ENCODE measurements at regions not wholly inside any gene's neighbourhood (a gene's known extent, or its start where the extent isn't known, plus 50 kb on each side); places are given as distances from the start of the nearest gene placed in this dataset.
"Not testable (repeated sequence)": the region's sequence is repeated elsewhere in the genome, so short reads cannot be mapped to it uniquely, and the experiment has no call there.

DNA sequence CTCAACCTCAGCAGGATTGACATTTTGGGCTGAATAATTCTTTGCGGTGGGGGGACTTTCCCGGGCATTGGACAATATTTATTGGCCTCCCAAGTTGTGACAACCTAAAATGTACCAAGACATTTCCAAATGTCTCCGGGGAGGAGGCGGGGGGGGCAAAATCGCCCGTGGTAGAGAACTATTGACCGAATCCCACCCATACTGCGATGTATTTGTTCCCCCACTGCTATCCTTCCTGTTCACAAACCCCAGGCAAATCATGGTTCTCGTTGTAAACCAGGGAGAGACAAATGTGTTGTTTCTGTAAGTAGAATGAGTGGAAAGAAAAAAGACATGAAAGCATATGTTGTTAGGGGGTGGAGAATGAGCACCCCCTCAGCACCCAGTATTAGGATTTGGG lies 141.9 kb downstream of the PSAT1 start:
- DNase-seq, result no peak

GRCh38 chr9:78439190-78439865 lies 142.4 kb downstream of the PSAT1 start:
- peak; percentile 59 for DNase-seq

GRCh38 chr9:78439866-78440830 lies 143.2 kb downstream of the PSAT1 start:
- DNase-seq, result no peak

GRCh38 chr9:78441396-78441795 lies 144.5 kb downstream of the PSAT1 start:
- DNase-seq, result no peak

- DNase-seq, result no peak
Measured at GRCh38 chr9:78441822-78442431, 145.0 kb downstream of the PSAT1 start.

DNA sequence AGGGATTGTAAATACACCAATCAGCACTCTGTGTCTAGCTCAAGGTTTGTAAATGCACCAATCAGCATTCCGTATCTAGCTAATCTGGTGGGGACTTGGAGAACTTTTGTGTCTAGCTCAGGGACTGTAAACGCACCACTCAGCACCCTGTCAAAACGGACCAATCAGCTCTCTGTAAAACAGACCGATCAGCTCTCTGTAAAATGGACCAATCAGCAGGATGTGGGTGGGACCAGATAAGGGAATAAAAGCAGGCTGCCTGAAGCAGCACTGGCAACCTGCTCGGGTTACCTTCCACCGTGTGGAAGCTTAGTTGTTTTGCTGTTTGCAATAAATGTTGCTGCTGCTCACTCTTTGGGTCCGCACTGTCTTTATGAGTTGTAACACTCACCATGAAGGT lies 145.7 kb downstream of the PSAT1 start:
- DNase-seq, result not testable (repeated sequence)

DNA sequence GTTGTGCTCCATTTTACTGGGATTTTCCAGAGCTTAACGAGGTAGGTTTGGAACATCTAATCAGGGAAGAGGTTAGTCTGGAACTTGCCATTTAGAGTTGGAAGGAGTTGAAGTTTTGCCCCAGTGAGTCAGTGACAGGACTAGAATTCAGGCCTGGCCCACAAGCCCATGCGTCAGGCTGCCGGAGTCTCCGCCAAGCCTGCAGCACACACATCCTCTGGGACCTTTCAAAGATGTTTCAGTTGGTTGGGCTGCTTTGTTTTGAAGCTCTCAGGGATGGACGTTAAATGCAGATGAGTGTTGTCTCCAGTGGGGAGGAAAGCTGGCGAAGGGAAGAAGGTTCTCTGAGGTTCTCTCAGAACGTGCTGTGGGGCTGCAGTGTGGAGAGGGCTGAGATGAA lies 147.0 kb downstream of the PSAT1 start:
- no peak for DNase-seq

DNA sequence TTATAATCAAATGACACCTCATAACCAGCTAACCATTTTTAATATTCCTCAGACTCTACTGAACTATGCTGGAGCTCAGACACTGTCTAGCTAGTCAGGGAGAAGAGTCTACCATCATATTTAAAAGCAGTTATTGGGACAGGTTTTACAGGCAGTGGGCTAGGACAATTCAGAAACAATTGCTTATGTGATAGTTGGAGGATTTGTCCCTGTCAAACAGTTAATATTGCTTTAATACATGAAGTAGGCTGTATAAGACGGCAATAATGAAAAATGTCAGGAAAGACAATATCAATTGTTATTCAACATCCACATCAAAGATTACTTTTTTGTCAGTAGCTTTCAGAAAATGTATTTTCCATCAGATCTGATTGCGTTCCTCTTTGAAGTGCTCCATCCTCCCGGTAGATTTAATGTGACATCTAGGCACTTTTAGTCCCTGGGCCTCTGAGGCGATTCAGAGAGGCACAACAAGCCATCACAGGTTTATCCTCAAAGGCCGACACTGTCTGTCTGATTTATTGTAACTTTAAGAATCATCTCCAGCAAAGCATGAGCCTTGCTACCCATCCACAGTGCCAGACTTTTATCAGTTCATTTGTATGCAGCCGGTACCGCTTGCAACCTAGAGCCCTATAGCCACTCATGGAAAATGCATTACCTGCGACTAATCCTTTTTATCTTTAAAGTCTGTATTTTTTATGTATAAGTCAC lies 152.2 kb downstream of the PSAT1 start:
- DNase-seq, result no peak

- no peak for DNase-seq
Measured at GRCh38 chr9:78453450-78453849, 156.5 kb downstream of the PSAT1 start.

DNA sequence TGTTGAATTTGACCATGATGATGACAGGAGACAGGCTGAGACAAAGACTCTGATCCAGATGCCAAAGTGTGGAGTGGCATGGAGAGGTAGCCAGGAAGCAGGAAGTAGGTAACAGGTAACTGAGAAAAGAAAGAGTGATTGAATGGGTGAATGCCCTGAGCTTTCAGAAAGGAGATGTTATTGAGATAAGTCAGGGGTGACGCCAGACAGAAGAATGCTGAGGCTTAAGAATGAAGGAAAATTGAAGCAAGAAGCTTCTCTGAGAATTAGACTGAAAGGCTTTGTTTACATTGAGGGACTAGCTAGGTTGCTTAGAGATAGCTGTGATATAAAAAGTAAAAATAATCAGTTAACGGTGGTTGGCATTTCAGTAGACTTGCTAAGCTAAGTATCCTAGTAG lies 165.7 kb downstream of the PSAT1 start:
- peak; percentile 41 for DNase-seq

DNA sequence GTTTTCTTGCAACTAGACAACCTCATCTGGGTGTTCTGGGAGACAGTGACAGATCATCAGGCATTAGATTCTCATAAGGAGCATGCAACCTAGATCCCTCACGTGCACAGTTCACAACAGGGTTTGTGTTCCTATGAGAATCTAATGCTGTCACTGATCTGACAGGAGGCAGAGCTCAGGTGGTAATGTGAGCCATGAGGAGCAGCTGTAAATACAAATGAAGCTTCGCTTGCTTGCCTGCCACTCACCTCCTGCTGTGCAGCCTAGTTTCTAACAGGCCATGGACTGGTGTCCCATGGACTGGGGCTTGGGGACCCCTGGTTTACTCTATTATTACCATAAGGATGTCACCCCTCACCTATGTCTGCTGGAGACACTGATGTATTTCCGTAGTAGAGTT lies 166.8 kb downstream of the PSAT1 start:
- no peak for DNase-seq

GRCh38 chr9:78468231-78468630 lies 171.3 kb downstream of the PSAT1 start:
- DNase-seq, result no peak

- DNase-seq, result no peak
Measured at GRCh38 chr9:78468974-78469576, 172.2 kb downstream of the PSAT1 start.

- no peak for DNase-seq
Measured at GRCh38 chr9:78470216-78470615, 173.3 kb downstream of the PSAT1 start.

DNA sequence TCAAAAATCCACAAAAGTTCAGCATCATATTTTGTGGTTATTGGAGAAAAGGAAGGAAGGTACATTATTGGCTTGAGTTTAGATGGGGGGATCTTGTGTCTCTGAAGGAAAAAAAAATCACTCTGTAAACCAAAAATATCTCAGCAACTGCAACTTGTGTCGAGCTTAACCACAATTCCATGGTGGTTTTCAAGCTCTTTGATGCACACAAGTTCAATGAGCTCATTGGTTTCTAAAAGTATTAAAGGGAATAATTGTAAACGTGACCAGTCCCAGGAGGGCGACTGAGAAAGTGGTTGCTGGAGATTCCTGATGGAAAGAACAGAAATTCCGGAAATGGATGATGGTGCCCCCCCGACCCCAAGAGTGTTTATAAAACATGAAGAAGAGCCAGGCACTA lies 173.8 kb downstream of the PSAT1 start:
- no peak for DNase-seq

DNA sequence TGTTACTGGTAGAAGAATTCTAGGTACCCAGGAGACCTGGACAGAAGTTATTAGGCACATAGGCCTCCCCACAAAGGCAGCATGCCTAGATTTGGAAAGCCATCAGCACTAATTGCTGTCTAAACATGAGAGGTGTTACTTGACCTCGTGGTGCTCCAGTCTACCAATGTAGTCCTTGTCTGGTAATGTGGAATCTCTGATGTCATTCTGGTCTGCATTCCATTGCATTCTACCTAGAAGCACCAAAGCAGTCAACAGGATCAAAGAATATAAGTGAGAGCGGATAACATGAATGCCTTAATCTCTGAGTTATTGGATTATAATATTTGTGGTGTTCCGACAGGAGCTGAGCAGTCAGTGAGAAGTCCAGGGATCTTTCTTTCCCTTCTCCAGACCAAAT lies 175.2 kb downstream of the PSAT1 start:
- no peak for DNase-seq

DNA sequence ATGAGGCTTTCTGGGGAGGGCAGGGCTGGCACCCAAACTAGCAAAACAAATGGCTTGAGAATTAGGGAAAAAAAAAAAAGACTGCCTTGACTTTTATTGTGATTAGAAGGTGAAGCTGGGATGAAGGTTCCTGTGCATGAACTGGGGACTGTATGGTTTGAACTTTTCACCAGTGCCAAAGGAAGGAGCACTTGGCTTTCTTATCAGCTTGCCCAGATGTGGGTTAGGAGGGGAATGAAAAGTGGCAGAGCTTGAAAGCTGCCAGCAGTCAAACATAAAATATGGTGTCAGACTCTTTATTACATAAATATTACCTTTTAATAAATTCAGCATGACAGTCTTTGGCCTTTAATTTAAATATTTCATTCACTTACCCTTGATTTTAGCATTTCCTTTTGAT lies 182.5 kb downstream of the PSAT1 start:
- no peak for DNase-seq

DNA sequence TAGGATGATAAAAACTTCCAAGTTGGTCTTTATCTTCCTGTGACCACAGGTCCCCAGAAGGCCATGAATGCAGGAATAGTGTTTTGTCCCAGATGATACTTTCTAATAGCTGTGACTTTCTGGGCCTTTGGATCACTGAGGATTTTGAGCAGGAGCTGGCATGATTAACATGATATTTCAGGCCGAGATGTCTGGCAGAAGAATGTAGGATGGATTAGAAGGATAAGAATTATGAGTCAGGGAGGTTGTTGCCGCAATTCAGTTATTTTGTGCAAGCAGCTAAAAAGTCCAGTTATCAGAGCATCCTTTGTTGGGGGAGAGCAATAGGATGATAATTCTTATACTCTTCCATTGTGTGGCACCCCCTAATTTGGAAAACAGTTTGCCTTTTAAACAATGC lies 189.7 kb downstream of the PSAT1 start:
- DNase-seq, result no peak

GRCh38 chr9:78490231-78490630 lies 193.3 kb downstream of the PSAT1 start:
- peak; percentile 6 for DNase-seq

GRCh38 chr9:78491402-78491801 lies 194.5 kb downstream of the PSAT1 start:
- no peak for DNase-seq

- DNase-seq, result no peak
Measured at GRCh38 chr9:78493166-78493742, 196.3 kb downstream of the PSAT1 start.

GRCh38 chr9:78502566-78502965 lies 205.6 kb downstream of the PSAT1 start:
- DNase-seq, result no peak
